Vagina (tissue), 2 donors: ENCODE measurements at regions not wholly inside any gene's neighbourhood (a gene's known extent, or its start where the extent isn't known, plus 50 kb on each side); places are given as distances from the start of the nearest gene placed in this dataset.

Experiments
- CTCF ChIP-seq, 3 experiments: fragments of 450-650 bp in 2 of 3; fragments of 200-600 bp in 1 of 3; sonication (generic) in 1 of 3; IDR thresholded peaks; one replicate each; pipeline ENCODE4 v1.5.1; 2017 to 2019; ENCODE audit warnings: antibody characterized with exemption in 3 of 3, mild to moderate bottlenecking in 2 of 3, moderate library complexity in 2 of 3
- POLR2AphosphoS5 ChIP-seq, 2 donors: sonication (generic); formaldehyde crosslinking; IDR thresholded peaks; one replicate each; pipeline ENCODE4 v1.9.0; 2017; ENCODE audit warnings: antibody characterized with exemption in 2 of 2, mild to moderate bottlenecking in 2 of 2, low read depth in 1 of 2; ENCODE audit not compliant: insufficient read depth in 1 of 2

DNA sequence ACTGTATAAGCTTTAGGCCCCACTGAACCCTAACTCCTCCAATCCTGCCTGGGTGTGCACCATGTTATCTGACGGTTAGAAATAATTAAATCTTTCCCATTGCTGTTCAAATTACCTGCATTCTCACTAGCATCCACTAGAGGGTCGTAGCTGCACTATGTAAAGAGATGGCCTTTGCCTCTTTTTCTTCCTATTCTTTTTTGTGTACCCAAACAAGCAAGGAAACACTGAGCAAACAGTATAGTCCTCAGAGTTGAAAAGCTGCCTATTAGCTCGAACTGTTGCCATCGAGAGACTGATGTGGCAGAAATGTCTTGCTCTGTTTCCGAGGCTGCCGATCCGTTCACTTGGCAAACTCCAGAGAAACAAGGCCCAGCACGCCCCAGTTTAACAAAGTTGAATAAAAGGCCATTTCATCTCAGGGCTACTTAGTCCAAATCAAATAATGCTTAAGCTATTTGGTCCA is 163.8 kb upstream of the TRPM3 start:
- TF ChIP-seq CTCF (IDR thresholded peaks at IDR 0.05) (peak; percentile 71 to 77 (median 73)), POLR2AphosphoS5 (IDR thresholded peaks at IDR 0.05; ENCODE audit: insufficient read depth in 1 of 2, low read depth in 1 of 2) (no peak)
